GM12872 (cell line): ENCODE measurements at regions not wholly inside any gene's neighbourhood (a gene's known extent, or its start where the extent isn't known, plus 50 kb on each side); places are given as distances from the start of the nearest gene placed in this dataset.

Experiments used
- TF ChIP-seq, protein P1 (sequence below): IDR thresholded peaks from 3 replicates; pipeline ENCODE4 v1.5.1; 2011; ENCODE audit warnings: low read depth, mild to moderate bottlenecking, low read length, moderate library complexity; ENCODE audit not compliant: insufficient read depth

GRCh38 chr4:125091541-125091940 lies 223.2 kb upstream of the FAT4 start:
- TF ChIP-seq, protein P1, sequence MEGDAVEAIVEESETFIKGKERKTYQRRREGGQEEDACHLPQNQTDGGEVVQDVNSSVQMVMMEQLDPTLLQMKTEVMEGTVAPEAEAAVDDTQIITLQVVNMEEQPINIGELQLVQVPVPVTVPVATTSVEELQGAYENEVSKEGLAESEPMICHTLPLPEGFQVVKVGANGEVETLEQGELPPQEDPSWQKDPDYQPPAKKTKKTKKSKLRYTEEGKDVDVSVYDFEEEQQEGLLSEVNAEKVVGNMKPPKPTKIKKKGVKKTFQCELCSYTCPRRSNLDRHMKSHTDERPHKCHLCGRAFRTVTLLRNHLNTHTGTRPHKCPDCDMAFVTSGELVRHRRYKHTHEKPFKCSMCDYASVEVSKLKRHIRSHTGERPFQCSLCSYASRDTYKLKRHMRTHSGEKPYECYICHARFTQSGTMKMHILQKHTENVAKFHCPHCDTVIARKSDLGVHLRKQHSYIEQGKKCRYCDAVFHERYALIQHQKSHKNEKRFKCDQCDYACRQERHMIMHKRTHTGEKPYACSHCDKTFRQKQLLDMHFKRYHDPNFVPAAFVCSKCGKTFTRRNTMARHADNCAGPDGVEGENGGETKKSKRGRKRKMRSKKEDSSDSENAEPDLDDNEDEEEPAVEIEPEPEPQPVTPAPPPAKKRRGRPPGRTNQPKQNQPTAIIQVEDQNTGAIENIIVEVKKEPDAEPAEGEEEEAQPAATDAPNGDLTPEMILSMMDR: no peak

GRCh38 chr4:125091101-125091500 lies 223.7 kb upstream of the FAT4 start:
- TF ChIP-seq, protein P1: no peak

DNA sequence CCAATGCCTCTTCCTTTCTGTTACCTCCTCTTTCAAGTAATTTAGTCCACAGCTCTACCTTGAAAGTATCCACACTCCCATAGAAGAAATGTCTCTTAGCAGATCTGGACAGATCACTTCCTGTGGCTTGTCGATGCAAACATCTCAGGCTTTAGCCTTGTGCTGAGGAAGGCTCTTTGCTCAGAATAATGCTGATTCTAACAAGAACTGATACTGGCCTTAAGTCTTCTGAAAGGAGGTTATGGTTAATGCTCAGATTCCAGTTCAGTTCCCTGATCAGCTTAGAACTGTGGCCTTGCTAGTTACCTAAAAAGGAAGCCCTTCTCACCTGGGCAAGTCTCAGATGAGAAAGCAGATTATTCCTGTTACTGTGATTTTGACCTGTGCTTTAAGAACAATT lies 230.1 kb upstream of the FAT4 start:
- TF ChIP-seq, protein P1: no peak

DNA sequence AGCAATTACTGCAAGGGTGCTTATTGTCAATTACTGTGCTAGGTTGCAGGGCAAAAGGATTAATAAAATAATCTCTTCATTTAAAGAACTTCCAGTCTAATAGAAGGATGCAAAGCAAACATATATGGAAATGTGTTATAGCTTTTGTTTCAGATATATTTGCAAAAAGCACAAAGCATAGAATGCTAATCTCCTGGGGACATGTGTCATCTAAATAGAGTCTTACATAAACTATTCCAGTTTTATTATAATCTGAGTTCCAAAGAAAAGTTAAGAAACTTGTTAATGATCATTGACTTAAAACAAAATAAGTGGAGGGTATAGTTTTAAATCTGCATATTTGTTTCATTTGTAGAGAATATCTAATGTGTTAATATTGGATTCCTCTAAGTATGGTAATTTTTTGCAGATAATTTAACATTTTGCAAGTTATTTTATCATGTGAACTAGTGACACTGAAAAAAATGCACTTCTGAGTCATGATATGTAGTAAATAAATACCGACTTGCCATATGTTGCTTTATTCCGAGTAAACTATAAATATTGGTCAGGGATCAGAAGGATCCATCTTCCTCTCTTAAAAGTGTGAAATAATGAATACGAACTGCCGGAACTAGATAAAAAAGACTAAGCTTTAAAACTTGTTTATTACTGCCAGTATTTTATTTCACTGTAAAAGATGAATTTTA lies 231.9 kb upstream of the FAT4 start:
- TF ChIP-seq, protein P1: no peak

DNA sequence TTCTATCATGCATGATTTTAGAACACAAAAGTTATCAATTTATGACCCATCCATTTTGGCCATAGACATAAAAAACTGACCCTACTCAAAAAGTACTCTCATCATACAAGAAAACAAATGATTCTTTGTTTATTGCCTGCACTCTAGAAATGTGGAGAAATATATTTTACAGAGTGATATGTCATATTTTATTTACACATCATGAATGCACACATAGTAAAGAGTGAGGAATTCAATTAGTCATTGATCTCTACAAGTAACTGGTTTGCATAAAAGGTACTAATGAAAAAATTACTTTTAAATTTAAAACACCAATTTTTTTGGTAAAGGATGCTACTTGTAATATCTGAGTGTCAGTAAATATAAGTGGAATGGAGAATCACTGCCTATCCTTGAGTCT lies 242.5 kb upstream of the FAT4 start:
- TF ChIP-seq, protein P1: no peak

DNA sequence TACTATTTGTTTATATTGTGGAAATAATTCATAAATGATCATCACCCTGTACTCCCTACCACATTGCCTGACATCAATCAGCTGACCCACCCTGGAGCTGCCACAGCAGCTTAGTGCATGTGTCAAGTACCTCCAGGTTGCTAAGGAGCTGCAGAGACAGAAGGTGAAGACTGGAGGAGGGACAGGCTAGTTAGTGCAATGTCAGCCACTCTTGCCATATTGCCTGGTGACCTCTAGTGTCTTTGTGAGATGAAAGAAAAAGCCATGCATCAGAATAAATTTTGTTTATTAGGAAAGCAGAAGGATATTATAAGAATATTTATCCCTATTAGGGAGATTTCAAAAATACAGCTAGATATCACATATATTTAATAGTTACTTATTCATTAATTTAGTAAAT lies 243.9 kb upstream of the FAT4 start:
- TF ChIP-seq, protein P1: no peak

DNA sequence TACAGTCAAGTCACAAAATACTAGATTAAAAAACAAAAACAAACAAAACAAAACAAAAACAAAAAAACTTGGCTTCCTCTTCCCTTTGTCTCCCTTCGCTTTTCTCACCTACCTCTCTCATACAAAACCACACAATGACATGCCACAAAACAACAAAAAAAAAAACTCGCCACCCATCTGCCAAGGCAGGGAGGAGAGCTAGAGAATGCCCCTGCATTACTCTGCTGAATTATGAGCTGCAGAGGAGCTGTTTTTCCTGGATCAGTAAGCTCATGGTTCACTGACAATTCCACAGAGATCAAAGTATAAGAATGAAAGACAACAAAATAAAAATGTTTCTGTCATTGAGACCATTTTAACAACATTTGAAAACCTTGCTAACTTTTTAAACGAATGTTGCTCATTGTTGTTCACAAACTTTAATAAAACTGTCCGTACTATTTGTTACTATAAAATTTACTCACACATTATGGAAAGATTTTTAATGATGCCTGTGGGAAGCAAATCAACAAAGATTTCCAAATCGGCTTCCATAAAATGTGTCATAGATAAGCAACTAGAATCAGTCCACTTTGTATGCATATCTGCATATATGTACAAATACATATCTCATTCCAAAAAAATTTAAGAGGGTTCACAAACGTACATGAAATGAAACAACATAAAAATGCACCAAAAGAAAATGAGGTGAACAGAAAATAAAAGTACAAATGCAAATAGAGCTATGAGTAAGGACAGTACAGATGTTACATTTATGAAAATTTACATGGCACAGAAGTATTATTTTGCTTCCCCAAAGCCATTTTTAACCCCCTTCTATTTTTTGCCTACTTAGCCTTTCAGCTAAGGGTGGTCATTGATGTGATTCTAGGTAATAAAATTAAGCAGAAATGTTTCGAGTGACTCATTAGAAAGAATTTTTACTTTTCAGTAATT lies 252.4 kb upstream of the FAT4 start:
- TF ChIP-seq, protein P1: no peak
